K562 (cell line): ENCODE measurements at regions not wholly inside any gene's neighbourhood (a gene's known extent, or its start where the extent isn't known, plus 50 kb on each side); places are given as distances from the start of the nearest gene placed in this dataset.

Experiments used
- ARID1B ChIP-seq: fragments of 450-650 bp; IDR thresholded peaks from 2 replicates; pipeline ENCODE4 v1.6.1; 2016; ENCODE audit warnings: antibody characterized with exemption, mild to moderate bottlenecking, inconsistent platforms
- ATF1 ChIP-seq, 2 experiments: fragments of 450-650 bp in 1 of 2; IDR thresholded peaks; 2 replicates each; pipeline ENCODE4 v1.6.1; 2016; ENCODE audit warnings: missing compliant biosample characterization in 1 of 2, missing genetic modification characterization in 1 of 2
- E2F3 ChIP-seq: fragments of 250-450 bp; sonication (Bioruptor Pico); IDR thresholded peaks from 2 replicates; pipeline ENCODE4 v1.4.0; 2020; ENCODE audit warnings: mild to moderate bottlenecking
- FOXK1 ChIP-seq: sonication (generic); formaldehyde crosslinking; IDR thresholded peaks from 2 replicates; pipeline ENCODE4 v1.8.0; 2022; ENCODE audit warnings: missing genetic modification reagents, mild to moderate bottlenecking, borderline replicate concordance
- FOXK2 ChIP-seq, 2 experiments: fragments of 450-650 bp; IDR thresholded peaks in 1 of 2; conservative IDR thresholded peaks in 1 of 2; 2 replicates each; pipeline ENCODE4 v1.6.1; 2016; ENCODE audit warnings: low read depth in 2 of 2, mild to moderate bottlenecking in 1 of 2
- FOXM1 ChIP-seq, 2 experiments: fragments of 450-650 bp in 1 of 2; sonication (generic) in 1 of 2; formaldehyde crosslinking in 1 of 2; IDR thresholded peaks; 2 replicates each; pipeline versions ENCODE4 v1.6.1 to v1.9.0; 2017 to 2022; ENCODE audit warnings: low read depth in 2 of 2, mild to moderate bottlenecking in 2 of 2, missing genetic modification reagents in 1 of 2, moderate library complexity in 1 of 2
- HEY1 ChIP-seq: fragments of 250-450 bp; sonication (Bioruptor Pico); IDR thresholded peaks from 2 replicates; pipeline ENCODE4 v1.5.0; 2020; ENCODE audit warnings: mild to moderate bottlenecking, moderate library complexity, borderline replicate concordance
- KLF6 ChIP-seq: fragments of 250-450 bp; sonication (Bioruptor Pico); IDR thresholded peaks from 2 replicates; pipeline ENCODE4 v1.4.0; 2020; ENCODE audit warnings: mild to moderate bottlenecking, moderate library complexity, borderline replicate concordance
- L3MBTL2 ChIP-seq: fragments of 450-650 bp; IDR thresholded peaks from 2 replicates; pipeline ENCODE4 v1.6.1; 2016; ENCODE audit warnings: mild to moderate bottlenecking, moderate library complexity
- NCOA1 ChIP-seq: fragments of 450-650 bp; IDR thresholded peaks from 2 replicates; pipeline ENCODE4 v1.6.1; 2016; ENCODE audit warnings: low read depth
- NFIC ChIP-seq: fragments of 450-650 bp; IDR thresholded peaks from 2 replicates; pipeline ENCODE4 v1.6.1; 2017; ENCODE audit warnings: mild to moderate bottlenecking, inconsistent platforms
- NFYB ChIP-seq: IDR thresholded peaks from 2 replicates; pipeline ENCODE4 v1.6.1; 2011; ENCODE audit warnings: mild to moderate bottlenecking, moderate library complexity; ENCODE audit not compliant: insufficient read length; ENCODE audit errors: extremely low read depth
- OTX1 ChIP-seq: fragments of 450-650 bp; formaldehyde crosslinking; IDR thresholded peaks from 2 replicates; pipeline ENCODE4 v1.4.0; 2022; ENCODE audit warnings: mild to moderate bottlenecking
- PML ChIP-seq: IDR thresholded peaks from 2 replicates; pipeline ENCODE4 v1.6.1; 2012; ENCODE audit warnings: low read length, inconsistent platforms
- POLR2AphosphoS2 ChIP-seq: IDR thresholded peaks from 2 replicates; pipeline ENCODE4 v1.6.1; 2012; ENCODE audit warnings: low read length, improper control_type of control experiment
- RCOR1 ChIP-seq, 2 experiments: IDR thresholded peaks; 2 replicates each; pipeline ENCODE4 v1.6.1; 2012; ENCODE audit warnings: low read depth in 2 of 2, low read length in 2 of 2, borderline replicate concordance in 1 of 2, improper control_type of control experiment in 1 of 2
- SETDB1 ChIP-seq: IDR thresholded peaks from one replicate; pipeline ENCODE4 v1.6.1; 2012; ENCODE audit warnings: low read length, control low read depth, inconsistent platforms
- TAF15 ChIP-seq: fragments of 200-400 bp; formaldehyde crosslinking; IDR thresholded peaks from 2 replicates; pipeline ENCODE4 v1.6.1; 2017; ENCODE audit warnings: mild to moderate bottlenecking, low read depth, low read length, moderate library complexity
- ZC3H8 ChIP-seq: fragments of 450-650 bp; IDR thresholded peaks from 2 replicates; pipeline ENCODE4 v1.6.1; 2017
- ZFP36 ChIP-seq: fragments of 150-350 bp; IDR thresholded peaks from 2 replicates; pipeline ENCODE4 v1.6.1; 2018; ENCODE audit warnings: low read length, low read depth; ENCODE audit not compliant: partially characterized antibody
- ZFPM2 ChIP-seq: fragments of 250-450 bp; sonication (Bioruptor Pico); IDR thresholded peaks from 2 replicates; pipeline ENCODE4 v1.5.1; 2022; ENCODE audit warnings: mild to moderate bottlenecking
- ZKSCAN1 ChIP-seq: fragments of 150-350 bp; IDR thresholded peaks from 2 replicates; pipeline ENCODE4 v1.6.1; 2016; ENCODE audit warnings: low read depth, low read length
- ZNF431 ChIP-seq: sonication (generic); formaldehyde crosslinking; IDR thresholded peaks from 2 replicates; pipeline ENCODE4 v1.8.0; 2022; ENCODE audit warnings: mild to moderate bottlenecking, missing genetic modification reagents
- ZNF830 ChIP-seq: fragments of 250-450 bp; sonication (Bioruptor Pico); IDR thresholded peaks from 2 replicates; pipeline ENCODE4 v1.5.0; 2021; ENCODE audit warnings: mild to moderate bottlenecking
- TF ChIP-seq, protein P1 (sequence below): IDR thresholded peaks from 2 replicates; pipeline ENCODE4 v1.6.1; 2016; ENCODE audit warnings: missing genetic modification characterization, missing compliant biosample characterization
- TF ChIP-seq, protein P2 (sequence below): sonication (generic); formaldehyde crosslinking; IDR thresholded peaks from 2 replicates; pipeline ENCODE4 v1.5.0; 2020; ENCODE audit warnings: missing genetic modification reagents
- TF ChIP-seq, protein P3 (sequence below): fragments of 450-650 bp; IDR thresholded peaks from 2 replicates; pipeline ENCODE4 v1.6.1; 2018; ENCODE audit warnings: mild to moderate bottlenecking, low read depth; ENCODE audit not compliant: partially characterized antibody

DNA sequence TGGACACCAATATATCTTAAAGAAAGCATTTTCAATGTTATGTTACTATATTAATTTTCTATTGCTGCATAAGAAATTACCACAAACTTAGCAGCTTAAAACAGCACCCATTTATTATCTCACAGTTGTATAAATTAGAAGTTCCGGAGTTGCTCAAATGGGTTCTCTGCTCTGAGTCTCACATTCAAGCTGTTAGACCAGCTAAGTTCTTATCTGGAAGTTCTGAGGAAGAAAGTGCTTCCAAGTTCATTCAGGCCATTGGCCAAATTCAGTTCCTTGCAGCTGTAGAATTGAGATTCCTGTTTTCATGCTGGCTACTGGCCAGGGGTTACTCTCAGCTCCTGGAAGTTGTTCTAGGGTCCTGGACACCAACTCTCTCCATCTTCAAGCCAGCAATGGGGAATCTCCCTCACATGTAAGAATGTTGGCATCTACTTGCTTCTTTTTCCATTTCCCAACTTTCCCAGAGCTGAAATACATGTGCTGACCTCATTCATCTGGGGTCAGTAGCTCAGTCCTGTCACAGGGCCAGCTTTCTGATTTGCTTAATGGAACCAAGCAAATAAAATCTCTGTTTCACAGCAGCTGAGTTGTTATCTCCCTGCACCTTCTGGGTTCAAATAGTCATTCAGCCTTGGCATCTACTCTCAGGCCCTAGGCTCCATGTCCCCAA lies 99.6 kb upstream of the INTU start (continued):
- TF ChIP-seq NFYB (no peak), NFIC (peak; percentile 93), KLF6 (no peak), ZNF830 (CRISPR knock-in tag) (no peak), SETDB1 (no peak), RCOR1 (IDR thresholded peaks at IDR 0.05; ENCODE audit: borderline replicate concordance in 1 of 2, low read depth in 2 of 2, low read length in 2 of 2) (peak; percentile 97 to 100), NCOA1 (no peak), FOXK1 (no peak), POLR2AphosphoS2 (no peak), ZFP36 (no peak), HEY1 (CRISPR knock-in tag) (no peak), PML (peak; percentile 71), FOXM1 (IDR thresholded peaks at IDR 0.05; ENCODE audit: low read depth) (peak; percentile 69; the same call in 1 of the 2 replicates), FOXM1 (CRISPR knock-in tag; IDR thresholded peaks at IDR 0.05; ENCODE audit: low read depth) (no peak), TAF15 (no peak), OTX1 (CRISPR knock-in tag) (no peak), ARID1B (peak; percentile 91), E2F3 (CRISPR knock-in tag) (no peak), ZC3H8 (no peak), L3MBTL2 (0 out of 2 replicates have a peak, but pooled peaks have one; percentile 25), FOXK2 (conservative IDR thresholded peaks at IDR 0.05 in 1 of 2, IDR thresholded peaks at IDR 0.05 in 1 of 2; ENCODE audit: low read depth in 2 of 2) (no peak), ZFPM2 (CRISPR knock-in tag) (no peak), ZKSCAN1 (no peak), ZNF431 (CRISPR knock-in tag) (no peak), ATF1 (CRISPR knock-in tag; IDR thresholded peaks at IDR 0.05) (no peak), ATF1 (tag; IDR thresholded peaks at IDR 0.05) (peak; percentile 53)
- TF ChIP-seq, protein P1, sequence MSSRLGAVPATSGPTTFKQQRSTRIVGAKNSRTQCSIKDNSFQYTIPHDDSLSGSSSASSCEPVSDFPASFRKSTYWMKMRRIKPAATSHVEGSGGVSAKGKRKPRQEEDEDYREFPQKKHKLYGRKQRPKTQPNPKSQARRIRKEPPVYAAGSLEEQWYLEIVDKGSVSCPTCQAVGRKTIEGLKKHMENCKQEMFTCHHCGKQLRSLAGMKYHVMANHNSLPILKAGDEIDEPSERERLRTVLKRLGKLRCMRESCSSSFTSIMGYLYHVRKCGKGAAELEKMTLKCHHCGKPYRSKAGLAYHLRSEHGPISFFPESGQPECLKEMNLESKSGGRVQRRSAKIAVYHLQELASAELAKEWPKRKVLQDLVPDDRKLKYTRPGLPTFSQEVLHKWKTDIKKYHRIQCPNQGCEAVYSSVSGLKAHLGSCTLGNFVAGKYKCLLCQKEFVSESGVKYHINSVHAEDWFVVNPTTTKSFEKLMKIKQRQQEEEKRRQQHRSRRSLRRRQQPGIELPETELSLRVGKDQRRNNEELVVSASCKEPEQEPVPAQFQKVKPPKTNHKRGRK (tag), result no peak
- TF ChIP-seq, protein P2, sequence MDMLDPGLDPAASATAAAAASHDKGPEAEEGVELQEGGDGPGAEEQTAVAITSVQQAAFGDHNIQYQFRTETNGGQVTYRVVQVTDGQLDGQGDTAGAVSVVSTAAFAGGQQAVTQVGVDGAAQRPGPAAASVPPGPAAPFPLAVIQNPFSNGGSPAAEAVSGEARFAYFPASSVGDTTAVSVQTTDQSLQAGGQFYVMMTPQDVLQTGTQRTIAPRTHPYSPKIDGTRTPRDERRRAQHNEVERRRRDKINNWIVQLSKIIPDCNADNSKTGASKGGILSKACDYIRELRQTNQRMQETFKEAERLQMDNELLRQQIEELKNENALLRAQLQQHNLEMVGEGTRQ (CRISPR knock-in tag), result no peak
- TF ChIP-seq, protein P3, sequence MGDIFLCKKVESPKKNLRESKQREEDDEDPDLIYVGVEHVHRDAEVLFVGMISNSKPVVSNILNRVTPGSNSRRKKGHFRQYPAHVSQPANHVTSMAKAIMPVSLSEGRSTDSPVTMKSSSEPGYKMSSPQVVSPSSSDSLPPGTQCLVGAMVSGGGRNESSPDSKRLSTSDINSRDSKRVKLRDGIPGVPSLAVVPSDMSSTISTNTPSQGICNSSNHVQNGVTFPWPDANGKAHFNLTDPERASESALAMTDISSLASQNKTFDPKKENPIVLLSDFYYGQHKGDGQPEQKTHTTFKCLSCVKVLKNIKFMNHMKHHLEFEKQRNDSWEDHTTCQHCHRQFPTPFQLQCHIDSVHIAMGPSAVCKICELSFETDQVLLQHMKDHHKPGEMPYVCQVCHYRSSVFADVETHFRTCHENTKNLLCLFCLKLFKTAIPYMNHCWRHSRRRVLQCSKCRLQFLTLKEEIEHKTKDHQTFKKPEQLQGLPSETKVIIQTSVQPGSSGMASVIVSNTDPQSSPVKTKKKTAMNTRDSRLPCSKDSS, result no peak
